ENCODE measurements at regions not wholly inside any gene's neighbourhood (a gene's known extent, or its start where the extent isn't known, plus 50 kb on each side); places are given as distances from the start of the nearest gene placed in this dataset.
"Not testable (repeated sequence)": the region's sequence is repeated elsewhere in the genome, so short reads cannot be mapped to it uniquely, and the experiment has no call there.

- TF ChIP-seq POLR2A (IDR thresholded peaks at IDR 0.05; ENCODE audit: low read depth, low read length); CTCF (IDR thresholded peaks at IDR 0.05; ENCODE audit: extremely low read depth in 1 of 2, insufficient read depth in 1 of 2, low read depth in 1 of 2, low read length in 2 of 2); EZH2 (IDR thresholded peaks at IDR 0.05; ENCODE audit: borderline replicate concordance, low read depth, low read length, severe bottlenecking); MYC (IDR thresholded peaks at IDR 0.05; ENCODE audit: low read depth, low read length): not testable (repeated sequence)
These were observed 56.2 kb upstream of the CLEC6A start for GRCh38 chr12:8399496-8400034.

Data from endothelial cell of umbilical vein (primary cell).